GM10266 (cell line): ENCODE measurements at regions not wholly inside any gene's neighbourhood (a gene's known extent, or its start where the extent isn't known, plus 50 kb on each side); places are given as distances from the start of the nearest gene placed in this dataset.
"Not testable (repeated sequence)": the region's sequence is repeated elsewhere in the genome, so short reads cannot be mapped to it uniquely, and the experiment has no call there.

Experiments
- DNase-seq: peaks from one replicate; pipeline ENCODE4 v3.0.0; 2012; ENCODE audit errors: extremely low spot score
- CTCF ChIP-seq: IDR thresholded peaks from 2 replicates; pipeline ENCODE4 v1.5.1; 2012; ENCODE audit warnings: mild to moderate bottlenecking, low read depth; ENCODE audit not compliant: control insufficient read depth, insufficient read depth; ENCODE audit errors: missing control alignments

GRCh38 chr3:153372326-153372725 lies 210.3 kb downstream of the RAP2B start:
- no peak for DNase-seq
- no peak for TF ChIP-seq CTCF

GRCh38 chr3:153373606-153374005 lies 211.6 kb downstream of the RAP2B start:
- DNase-seq: peak; percentile 33
- no peak for TF ChIP-seq CTCF

- not testable (repeated sequence) for DNase-seq
These were observed 216.3 kb downstream of the RAP2B start for GRCh38 chr3:153378366-153378765.

GRCh38 chr3:153379516-153379915 lies 217.5 kb downstream of the RAP2B start:
- DNase-seq: no peak
- no peak for TF ChIP-seq CTCF

- no peak for DNase-seq
These were observed 223.3 kb downstream of the RAP2B start for GRCh38 chr3:153385343-153385742.

GRCh38 chr3:153392363-153392762 lies 230.3 kb downstream of the RAP2B start:
- DNase-seq: no peak
- TF ChIP-seq CTCF: no peak

More at GRCh38 chr3:153385343-153385742, 223.3 kb downstream of the RAP2B start:
- no peak for TF ChIP-seq CTCF

- DNase-seq: no peak
These were observed 232.0 kb downstream of the RAP2B start for GRCh38 chr3:153394017-153394416.

More at GRCh38 chr3:153394017-153394416, 232.0 kb downstream of the RAP2B start:
- TF ChIP-seq CTCF: no peak
